NCI-H345 (cell line): ENCODE measurements at regions not wholly inside any gene's neighbourhood (a gene's known extent, or its start where the extent isn't known, plus 50 kb on each side); places are given as distances from the start of the nearest gene placed in this dataset.
"Not testable (repeated sequence)": the region's sequence is repeated elsewhere in the genome, so short reads cannot be mapped to it uniquely, and the experiment has no call there.

Source experiments
- DNase-seq: peaks from one replicate; lab custom pipeline; 2025; lab: John Stamatoyannopoulos, UW

DNA sequence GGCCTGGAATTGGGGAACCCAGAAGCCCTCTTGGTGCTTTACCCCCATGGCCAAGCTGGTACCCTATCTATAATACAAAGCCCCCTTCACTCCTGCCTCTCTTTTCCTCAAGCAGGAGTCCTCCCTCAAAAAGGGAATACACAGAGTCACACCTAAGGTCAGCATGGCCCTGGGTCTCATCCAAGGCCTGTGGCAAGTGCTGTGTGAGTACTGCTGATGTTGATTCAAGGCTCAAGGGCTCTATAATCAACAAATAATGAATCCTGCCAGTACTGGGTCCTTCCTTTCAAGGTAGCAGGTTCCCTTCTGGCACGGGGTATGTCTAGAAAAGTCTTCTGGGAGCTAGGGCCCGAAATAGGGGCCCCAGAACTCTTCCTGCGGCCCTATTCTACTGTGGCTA, 187.3 kb downstream of the CYB561 start:
- DNase-seq = no peak

DNA sequence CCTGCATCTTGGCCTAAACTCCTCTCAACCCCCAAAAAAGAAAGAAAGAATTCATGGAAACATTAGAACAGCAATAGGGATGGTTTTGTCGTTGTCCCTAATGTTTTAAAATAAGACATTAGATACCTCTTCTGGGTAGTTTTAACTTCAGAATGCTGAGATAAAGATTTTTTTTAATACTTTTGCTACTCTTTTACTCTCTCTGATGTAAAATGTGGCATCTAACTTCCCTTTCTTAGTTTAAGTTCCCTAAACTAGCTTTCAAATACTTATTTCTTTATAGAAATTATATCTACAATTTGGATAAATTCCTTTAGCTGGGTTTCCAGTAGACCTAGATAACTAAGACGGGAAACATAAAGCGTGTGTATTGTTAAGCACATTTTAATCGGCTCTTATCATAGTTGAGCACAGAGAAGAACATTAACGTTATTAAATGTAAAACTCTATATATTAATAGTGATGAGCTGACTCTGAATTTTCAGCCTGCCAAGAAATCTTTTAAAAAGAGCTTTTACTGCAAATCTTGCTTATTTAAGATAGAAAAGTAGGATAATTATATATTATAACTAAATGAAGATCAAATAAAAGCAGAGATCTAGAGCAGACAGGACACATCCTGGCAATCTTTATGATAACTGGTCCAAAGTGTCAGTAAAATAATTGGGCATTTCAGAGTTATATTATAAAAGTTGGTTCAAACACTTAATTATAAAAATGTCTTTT, 183.2 kb downstream of the CYB561 start:
- DNase-seq = no peak

DNA sequence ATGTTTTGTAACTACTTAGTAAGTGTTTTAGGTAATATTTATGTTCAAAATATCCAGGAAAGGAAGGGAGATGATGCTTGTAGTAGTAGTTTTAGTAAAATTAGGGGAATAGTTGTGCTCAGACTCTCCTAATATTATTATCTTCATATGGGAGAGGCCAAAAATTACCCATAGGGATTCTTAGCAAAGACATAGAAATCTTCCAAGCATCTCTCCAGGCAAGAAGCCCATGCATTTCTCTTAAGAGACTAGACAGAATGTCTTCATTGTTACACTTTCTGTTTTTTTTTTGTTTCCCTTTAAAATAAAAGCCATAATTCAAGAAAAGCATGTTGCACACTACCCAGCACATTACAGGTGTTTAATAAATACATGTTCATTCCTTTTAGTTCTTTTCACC, 180.6 kb downstream of the CYB561 start:
- no peak for DNase-seq

DNA sequence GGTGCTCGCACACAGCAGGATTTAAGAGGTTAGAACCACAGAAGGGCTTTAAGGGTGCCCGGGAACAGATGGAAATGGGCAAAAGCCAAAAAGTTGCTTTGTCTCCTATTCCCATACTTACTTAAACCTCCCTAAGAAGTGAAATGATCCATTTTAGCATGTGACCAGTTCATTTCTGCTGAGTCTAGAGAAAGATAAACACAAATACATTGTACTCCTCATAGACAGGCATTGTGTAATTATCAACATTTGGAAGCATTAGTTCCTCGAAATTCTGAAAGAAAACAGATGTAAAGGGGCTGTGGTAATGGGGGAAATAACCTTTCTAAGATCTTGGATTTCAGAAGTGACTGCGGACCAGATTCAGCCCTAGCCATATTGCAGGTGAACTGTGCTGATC, 178.3 kb downstream of the CYB561 start:
- DNase-seq = no peak

DNA sequence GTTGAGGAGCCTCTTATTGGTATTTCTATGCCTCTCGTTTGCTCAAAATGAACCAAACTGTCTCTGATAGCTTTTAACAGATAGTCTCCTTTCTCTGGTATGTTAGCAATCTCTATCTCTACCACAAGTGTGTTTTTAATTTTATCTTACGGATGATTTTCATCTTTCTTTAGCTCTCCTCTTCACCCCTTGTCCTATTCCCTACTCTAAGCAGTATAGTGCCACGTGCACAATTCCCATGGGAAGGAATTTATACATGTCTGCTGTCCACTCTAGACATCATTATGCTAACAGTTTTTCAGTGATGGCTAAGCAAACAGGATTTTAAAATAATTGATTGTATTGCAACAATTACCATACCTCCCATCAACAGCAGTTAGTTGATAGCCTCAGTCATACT, 177.3 kb downstream of the CYB561 start:
- DNase-seq = no peak

GRCh38 chr17:63270610-63271009, 175.5 kb downstream of the CYB561 start:
- DNase-seq = no peak

GRCh38 chr17:63274146-63274545, 172.0 kb downstream of the CYB561 start:
- DNase-seq = no peak

- no peak for DNase-seq
These were observed 170.7 kb downstream of the CYB561 start for GRCh38 chr17:63275318-63275970.

DNA sequence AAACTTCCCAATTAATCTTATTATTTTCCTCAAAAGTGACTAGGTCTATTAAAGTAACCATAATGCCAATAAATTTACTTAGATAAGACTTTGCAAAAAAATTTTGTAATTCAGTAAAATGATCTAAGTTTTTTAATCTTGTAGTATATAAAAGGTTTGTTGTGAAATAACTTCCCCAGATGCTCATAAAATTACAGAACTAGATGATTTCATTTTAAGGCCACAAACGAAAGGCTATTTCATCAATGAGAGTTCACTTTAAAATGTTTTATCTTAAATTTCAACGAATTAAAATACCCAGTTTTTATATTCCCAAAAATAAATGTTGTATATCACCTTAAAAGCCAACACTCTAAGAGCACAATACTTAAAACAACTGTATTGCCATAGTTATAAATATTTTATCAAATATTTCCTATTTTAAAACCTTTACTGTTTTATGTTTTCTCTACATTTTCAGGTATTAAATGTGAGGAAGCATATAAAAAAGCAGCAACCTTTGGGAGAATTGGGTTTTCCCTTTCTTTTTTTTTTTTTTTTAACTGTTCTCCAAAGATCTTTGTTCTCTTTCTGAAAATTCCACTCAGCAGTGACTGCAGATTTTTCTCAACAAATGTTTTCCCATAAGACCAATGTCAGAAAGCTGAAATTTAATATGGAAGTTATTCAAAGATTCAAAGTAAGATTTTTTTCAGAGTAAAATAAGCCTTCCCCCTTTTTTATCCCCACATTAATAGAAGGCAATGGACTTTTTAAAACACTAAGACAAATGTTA, 169.9 kb downstream of the CYB561 start:
- no peak for DNase-seq

GRCh38 chr17:63276821-63277220, 169.3 kb downstream of the CYB561 start:
- no peak for DNase-seq

DNA sequence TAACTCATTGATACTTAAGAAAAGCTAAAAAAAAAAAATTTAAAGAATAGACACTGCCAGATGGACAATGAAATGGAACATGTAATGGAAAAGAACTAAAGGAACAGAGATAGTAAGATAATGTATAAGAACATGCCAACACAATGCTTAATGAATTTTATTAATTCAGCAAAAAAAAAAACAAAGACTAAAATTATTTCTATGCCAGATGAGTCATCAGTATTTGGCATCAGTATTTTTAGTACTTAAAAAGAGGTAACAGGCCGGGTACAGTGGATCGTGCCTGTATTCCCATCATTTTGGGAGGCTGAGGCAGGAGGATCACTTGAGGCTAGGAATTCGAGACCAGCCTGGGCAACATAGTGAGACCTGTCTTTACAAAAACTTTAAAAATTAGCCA, 168.5 kb downstream of the CYB561 start:
- DNase-seq = no peak

- DNase-seq = no peak
These were observed 167.2 kb downstream of the CYB561 start for GRCh38 chr17:63278728-63279442.

DNA sequence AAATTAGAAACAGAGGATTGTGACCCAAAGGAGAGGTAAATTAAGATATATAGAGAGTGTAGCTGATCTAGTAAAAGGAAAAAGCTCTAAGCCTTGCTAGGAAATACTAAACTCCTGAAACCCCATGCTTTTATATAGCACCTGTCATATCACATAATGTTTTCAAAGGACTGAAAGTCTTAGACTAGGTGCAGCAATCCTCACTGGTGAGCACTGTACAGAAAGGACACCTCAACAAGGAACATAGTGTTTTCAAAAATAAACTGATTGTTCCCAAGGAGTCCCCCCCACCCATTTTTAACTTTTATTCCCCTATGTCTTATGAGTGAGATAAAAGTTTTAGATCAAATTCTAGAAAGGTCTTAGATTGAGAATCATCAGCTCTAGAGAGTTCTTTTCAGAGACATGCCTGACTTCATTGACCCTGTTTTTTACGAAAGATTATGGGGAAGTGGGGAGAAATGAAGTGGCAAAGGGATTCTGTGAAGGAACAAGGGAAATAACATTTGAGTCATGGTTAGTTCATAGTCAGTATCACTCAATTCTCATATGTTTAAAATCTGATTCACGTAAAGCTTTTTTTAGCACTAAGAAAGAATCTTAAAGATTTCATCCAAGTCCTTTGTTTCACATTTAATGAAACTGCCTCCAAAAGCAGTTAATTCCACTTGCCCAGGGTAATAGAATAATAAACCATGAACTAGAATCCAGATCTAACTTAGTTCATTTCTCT, 166.4 kb downstream of the CYB561 start:
- DNase-seq = no peak

- no peak for DNase-seq
These were observed 163.7 kb downstream of the CYB561 start for GRCh38 chr17:63282455-63282854.

DNA sequence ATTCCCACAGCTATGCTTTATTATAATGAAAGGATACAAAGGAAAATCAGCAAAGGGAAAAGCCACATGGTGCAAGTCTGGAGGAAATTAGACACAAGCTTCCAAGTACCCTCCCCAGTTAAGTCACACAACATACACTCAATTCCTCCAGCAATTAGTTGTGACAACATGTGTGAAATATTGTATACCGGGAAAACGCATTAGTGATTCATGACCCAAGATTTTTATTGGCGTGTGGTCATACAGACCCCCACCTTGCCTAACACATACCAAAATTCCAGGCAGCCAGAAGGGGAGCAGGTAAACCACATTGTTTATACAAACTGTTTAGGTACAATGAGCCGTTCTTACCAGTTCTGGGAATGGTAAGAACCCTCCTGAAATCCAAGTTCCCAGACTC, 160.6 kb downstream of the CYB561 start:
- no peak for DNase-seq

- no peak for DNase-seq
These were observed 159.9 kb downstream of the CYB561 start for GRCh38 chr17:63286254-63286653.

- not testable (repeated sequence) for DNase-seq
These were observed 159.1 kb downstream of the CYB561 start for GRCh38 chr17:63287006-63287405.

GRCh38 chr17:63289931-63290330, 156.2 kb downstream of the CYB561 start:
- DNase-seq = no peak

GRCh38 chr17:63290351-63290750, 155.8 kb downstream of the CYB561 start:
- no peak for DNase-seq

DNA sequence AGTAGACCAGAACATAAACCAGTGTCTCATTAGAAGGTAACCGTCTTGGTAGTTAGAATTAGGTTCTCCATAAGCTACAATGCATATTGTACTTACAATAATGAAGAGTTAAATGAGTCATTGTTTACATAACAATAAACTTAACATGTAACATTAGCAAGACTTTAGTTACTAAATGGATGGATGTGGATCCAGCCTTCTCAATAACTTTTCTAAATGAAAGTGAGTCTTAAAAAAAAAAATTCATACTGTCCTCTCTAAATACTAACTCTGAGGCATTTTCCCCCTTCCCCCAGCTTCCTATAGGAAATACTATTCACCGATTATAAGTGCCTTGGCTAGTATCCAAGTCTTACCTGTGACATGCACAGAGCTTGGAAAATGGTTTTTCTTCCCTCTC, 155.3 kb downstream of the CYB561 start:
- DNase-seq = no peak

DNA sequence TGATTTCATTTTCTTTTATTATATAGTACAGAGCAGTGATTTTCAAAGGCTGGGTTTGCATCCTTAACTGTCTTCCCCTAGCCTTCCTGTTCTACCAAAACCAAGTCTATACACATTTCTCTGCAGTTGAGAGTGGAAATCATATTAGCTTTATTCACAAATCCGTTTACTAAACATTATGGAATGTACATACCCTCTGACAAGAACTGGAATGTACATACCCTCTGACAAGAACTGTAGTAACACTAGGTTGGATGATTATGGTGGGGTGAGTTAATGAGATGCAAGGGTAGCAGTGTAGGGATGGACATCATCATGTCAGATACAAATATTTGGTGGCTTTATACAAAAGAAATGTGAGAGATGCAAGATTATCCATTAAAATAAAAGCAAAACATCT, 154.8 kb downstream of the CYB561 start:
- DNase-seq = no peak

DNA sequence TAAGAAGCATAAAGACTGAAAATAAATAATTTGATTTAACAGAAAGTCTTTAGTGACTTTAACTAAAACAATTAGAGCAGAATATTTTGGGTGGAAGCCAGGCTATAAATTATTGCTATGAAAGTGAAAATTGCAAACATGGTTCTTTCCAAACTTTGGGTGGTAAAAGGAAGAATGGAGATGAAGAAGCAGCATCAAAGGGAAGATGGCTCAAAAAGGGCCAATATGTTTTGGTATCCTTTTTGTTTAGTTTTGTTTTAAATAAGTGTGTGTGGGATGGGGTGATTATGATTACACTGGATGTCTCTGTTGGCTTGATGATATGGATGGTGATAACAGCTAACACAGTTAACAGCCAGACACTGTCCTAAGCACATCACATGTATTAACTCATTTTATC, 153.7 kb downstream of the CYB561 start:
- DNase-seq = no peak
